HepG2 (cell line): ENCODE measurements at regions not wholly inside any gene's neighbourhood (a gene's known extent, or its start where the extent isn't known, plus 50 kb on each side); places are given as distances from the start of the nearest gene placed in this dataset.

ENCODE experiments used
- ATAC-seq: fragments of 200-7000 bp; cut with Tn5 transposase; 3 replicates; pipeline ENCODE4 v1.9.1; 2020; ENCODE audit warnings: mild to moderate bottlenecking, moderate library complexity
- BruUV-seq: library from RNA; stranded (reverse); fragments of 400-500 nt; replicated peaks from 2 replicates; lab custom pipeline; 2021; lab: Mats Ljungman, UMichigan
- CTCF ChIA-PET: fragments of 300-600 bp; formaldehyde crosslinking; extraction: SDS; loops from one replicate; lab custom pipeline; 2021; ENCODE audit warnings: low total read pairs, inconsistent platforms, low intra/inter-chr PET ratio; lab: Yijun Ruan, JAX
- POLR2A ChIA-PET: fragments of 350-600 bp; sonication (Branson Sonifier 250); formaldehyde crosslinking; loops from one replicate; lab custom pipeline; 2020; ENCODE audit warnings: antibody characterized with exemption, inconsistent platforms; lab: Yijun Ruan, JAX
- DNase-seq: peaks from one replicate; pipeline ENCODE4 v3.0.0-alpha.2; 2015; ENCODE audit warnings: low spot score
- FAIRE-seq: peaks from 3 replicates; lab custom pipeline; 2011; peaks lifted over from hg19 to GRCh38; lab: Jason Lieb, UNC
- H2AFZ ChIP-seq: one replicate; pipeline ENCODE4 v1.6.1; 2011; ENCODE audit warnings: low read length, inconsistent platforms
- H3K27ac ChIP-seq: fragments of 300-600 bp; 3 replicates; pipeline ENCODE4 v1.8.0; 2011; ENCODE audit warnings: mixed run types, mild to moderate bottlenecking, mixed read lengths, low read length, inconsistent platforms; ENCODE audit not compliant: insufficient read depth; ENCODE audit errors: extremely low read length
- H3K27me3 ChIP-seq, 2 experiments: fragments of 200-600 bp in 1 of 2; 2 replicates in 1 of 2; 3 replicates in 1 of 2; pipeline versions ENCODE4 v1.6.0 to v1.8.0; 2011; ENCODE audit warnings: low read length in 2 of 2, mild to moderate bottlenecking in 2 of 2, moderate library complexity in 2 of 2, inconsistent platforms in 1 of 2; ENCODE audit not compliant: insufficient read depth in 2 of 2, control insufficient read depth in 1 of 2
- H3K36me3 ChIP-seq, 2 experiments: fragments of 200-600 bp in 1 of 2; replicated peaks in 1 of 2; 2 replicates in 1 of 2; 3 replicates in 1 of 2; pipeline versions ENCODE4 v1.5.1 to v1.8.0; 2011; ENCODE audit warnings: low read length in 2 of 2, inconsistent platforms in 1 of 2; ENCODE audit not compliant: insufficient read depth in 2 of 2, control insufficient read depth in 1 of 2
- H3K4me1 ChIP-seq: 2 replicates; pipeline ENCODE4 v1.5.1; 2012; ENCODE audit warnings: low read length, inconsistent platforms; ENCODE audit not compliant: insufficient read depth
- H3K4me2 ChIP-seq: 2 replicates; pipeline ENCODE4 v1.6.0; 2011; ENCODE audit warnings: low read depth, low read length, inconsistent platforms
- H3K4me3 ChIP-seq, 3 experiments: fragments of 200-600 bp in 1 of 3; sonication (generic), shearing (Covaris generic) in 1 of 3; replicated peaks in 1 of 3; 2 replicates each; pipeline ENCODE4 v1.5.1; 2011 to 2016; ENCODE audit warnings: low read length in 3 of 3, inconsistent platforms in 2 of 3, low read depth in 2 of 3, mild to moderate bottlenecking in 2 of 3, control low read depth in 1 of 3, mixed read lengths in 1 of 3; ENCODE audit not compliant: insufficient read depth in 1 of 3
- H3K79me2 ChIP-seq: one replicate; pipeline ENCODE4 v1.6.1; 2011; ENCODE audit warnings: low read length, inconsistent platforms; ENCODE audit not compliant: insufficient read depth
- H3K9ac ChIP-seq: 2 replicates; pipeline ENCODE4 v1.6.0; 2011; ENCODE audit warnings: mild to moderate bottlenecking, low read depth, low read length, inconsistent platforms; ENCODE audit not compliant: insufficient read depth
- H3K9me3 ChIP-seq: 2 replicates; pipeline ENCODE4 v1.5.1; 2012; ENCODE audit warnings: mild to moderate bottlenecking, low read length
- H4K20me1 ChIP-seq: 2 replicates; pipeline ENCODE4 v1.6.0; 2011; ENCODE audit warnings: inconsistent platforms, mild to moderate bottlenecking, low read length, moderate library complexity; ENCODE audit not compliant: insufficient read depth
- CBX2 ChIP-seq, 2 experiments: fragments of 200-600 bp in 1 of 2; sonication (generic); formaldehyde crosslinking in 1 of 2; IDR thresholded peaks; 2 replicates each; pipeline versions ENCODE4 v1.7.0 to v1.8.1; 2018 to 2022; ENCODE audit warnings: low read depth in 2 of 2, low read length in 1 of 2, mild to moderate bottlenecking in 1 of 2, missing genetic modification reagents in 1 of 2
- CCAR2 ChIP-seq: fragments of 200-400 bp; formaldehyde crosslinking; optimal IDR thresholded peaks from 2 replicates; pipeline ENCODE3; 2018; ENCODE audit warnings: low read depth, mild to moderate bottlenecking, low read length, moderate library complexity
- KLF11 ChIP-seq: IDR thresholded peaks from 2 replicates; pipeline ENCODE4 v1.6.1; 2016; ENCODE audit warnings: missing compliant biosample characterization
- RAD51 ChIP-seq: fragments of 450-650 bp; IDR thresholded peaks from 2 replicates; pipeline ENCODE4 v1.6.1; 2016; ENCODE audit warnings: borderline replicate concordance
- RFX3 ChIP-seq: IDR thresholded peaks from 2 replicates; pipeline ENCODE4 v1.6.1; 2016; ENCODE audit warnings: missing biosample characterization, missing genetic modification reagents
- SATB2 ChIP-seq: sonication (generic); formaldehyde crosslinking; IDR thresholded peaks from 2 replicates; pipeline ENCODE4 v1.5.0; 2020; ENCODE audit warnings: missing genetic modification reagents
- SNAPC2 ChIP-seq: sonication (generic); formaldehyde crosslinking; IDR thresholded peaks from 2 replicates; pipeline ENCODE4 v1.8.1; 2022; ENCODE audit warnings: mild to moderate bottlenecking, missing genetic modification reagents
- SP140L ChIP-seq: sonication (generic); formaldehyde crosslinking; IDR thresholded peaks from 2 replicates; pipeline ENCODE4 v1.4.0; 2020; ENCODE audit warnings: missing genetic modification reagents, borderline replicate concordance
- SP5 ChIP-seq: IDR thresholded peaks from 2 replicates; pipeline ENCODE4 v1.6.1; 2016; ENCODE audit warnings: low read depth, borderline replicate concordance
- TGIF2 ChIP-seq: IDR thresholded peaks from 2 replicates; pipeline ENCODE4 v1.6.1; 2016; ENCODE audit warnings: control low read depth, missing compliant biosample characterization
- TP53 ChIP-seq: sonication (generic); formaldehyde crosslinking; conservative IDR thresholded peaks from 2 replicates; pipeline ENCODE4 v1.4.0; 2020; ENCODE audit warnings: missing genetic modification reagents
- U2AF2 ChIP-seq: fragments of 200-400 bp; formaldehyde crosslinking; IDR thresholded peaks from 2 replicates; pipeline ENCODE4 v1.6.1; 2017; ENCODE audit warnings: low read depth, mild to moderate bottlenecking, low read length
- ZFP1 ChIP-seq: IDR thresholded peaks from 2 replicates; pipeline ENCODE4 v1.6.1; 2016
- ZNF180 ChIP-seq: sonication (generic); formaldehyde crosslinking; IDR thresholded peaks from 2 replicates; pipeline ENCODE4 v1.4.0; 2020; ENCODE audit warnings: low read depth, missing genetic modification reagents, borderline replicate concordance
- ZNF263 ChIP-seq: sonication (generic); formaldehyde crosslinking; IDR thresholded peaks from 2 replicates; pipeline ENCODE4 v1.4.0; 2020; ENCODE audit warnings: missing genetic modification reagents
- ZNF280D ChIP-seq: sonication (generic); formaldehyde crosslinking; IDR thresholded peaks from 2 replicates; pipeline ENCODE4 v1.5.1; 2020; ENCODE audit warnings: mild to moderate bottlenecking, missing genetic modification reagents
- ZNF569 ChIP-seq: sonication (generic); formaldehyde crosslinking; IDR thresholded peaks from 2 replicates; pipeline ENCODE4 v1.5.0; 2020; ENCODE audit warnings: mild to moderate bottlenecking, missing genetic modification reagents, moderate library complexity, borderline replicate concordance
- ZNF609 ChIP-seq: sonication (generic); formaldehyde crosslinking; IDR thresholded peaks from 2 replicates; pipeline ENCODE4 v1.4.0; 2020; ENCODE audit warnings: mild to moderate bottlenecking, missing genetic modification reagents, borderline replicate concordance
- ZNF775 ChIP-seq: sonication (generic); formaldehyde crosslinking; IDR thresholded peaks from 2 replicates; pipeline ENCODE4 v1.4.0; 2020; ENCODE audit warnings: missing genetic modification reagents, mild to moderate bottlenecking, moderate library complexity, borderline replicate concordance
- WGBS: methylation state at CpG from one replicate; pipeline ENCODE4 v1.1.6; 2017; ENCODE audit warnings: low lambda C conversion rate; 5-methylcytosine and 5-hydroxymethylcytosine counted together
- in situ Hi-C: cut with HindIII; loops from 2 replicates; pipeline ENCODE4 v1.10.0; 2017; ENCODE audit warnings: low pct_unique_long_range_greater_than_20kb; ENCODE audit not compliant: extremely low pct_ligation_motif_present
- intact Hi-C: fragments of 100-400 bp; cut with micrococcal nuclease; formaldehyde crosslinking; loops from one replicate; pipeline ENCODE4 v1.10.0; 2022; ENCODE audit not compliant: unreplicated experiment

- no peak for TF ChIP-seq ZNF609
Measured at GRCh38 chr11:27596802-27597201, 90.2 kb upstream of the LIN7C start (continued).

- H3K27me3 ChIP-seq: no peaks in the 10 kb centered on the region
- POLR2A ChIA-PET: no interaction called here
- H3K27ac ChIP-seq: no peak overlapping the region
- 18% methylated on average over 4 of the region's 4 CpGs for WGBS
- no peak overlapping the region for H3K4me3 ChIP-seq
- BruUV-seq: no TSS peak
- no peaks in the 10 kb centered on the region for H4K20me1 ChIP-seq
- in situ Hi-C loops (no loop called here), intact Hi-C loops (no loop called here)
- H3K9me3 ChIP-seq: no peaks in the 10 kb centered on the region
- H3K4me2 ChIP-seq: no peak overlapping the region
- no peak for DNase-seq
- H3K36me3 ChIP-seq: no peaks in the 10 kb centered on the region
- FAIRE-seq: no peak
- H3K79me2 ChIP-seq: no peaks in the 10 kb centered on the region
- no peak overlapping the region for H2AFZ ChIP-seq
- no peaks in the 10 kb centered on the region for H3K4me1 ChIP-seq
- CTCF ChIA-PET: no interaction called here
- H3K9ac ChIP-seq: no peak overlapping the region
- no peak for ATAC-seq
- TF ChIP-seq ZNF263 (CRISPR knock-in tag) (no peak), ZNF180 (CRISPR knock-in tag) (no peak), SNAPC2 (CRISPR knock-in tag) (no peak), SP5 (no peak), TGIF2 (CRISPR knock-in tag) (no peak), U2AF2 (no peak), ZNF280D (CRISPR knock-in tag) (no peak), ZFP1 (CRISPR knock-in tag) (no peak), SATB2 (CRISPR knock-in tag) (no peak), TP53 (CRISPR knock-in tag) (no peak), CCAR2 (no peak), RFX3 (CRISPR knock-in tag) (no peak), SP140L (no peak), CBX2 (IDR thresholded peaks at IDR 0.05; ENCODE audit: low read depth, low read length) (no peak), CBX2 (CRISPR knock-in tag; IDR thresholded peaks at IDR 0.05; ENCODE audit: low read depth) (no peak), ZNF775 (CRISPR knock-in tag) (no peak), ZNF569 (CRISPR knock-in tag) (no peak), KLF11 (CRISPR knock-in tag) (no peak), RAD51 (no peak)
Measured at GRCh38 chr11:27596388-27596787, 89.8 kb upstream of the LIN7C start.
